HEK293 (cell line): ENCODE measurements at regions not wholly inside any gene's neighbourhood (a gene's known extent, or its start where the extent isn't known, plus 50 kb on each side); places are given as distances from the start of the nearest gene placed in this dataset.

Experiments
- GLIS2 ChIP-seq: fragments of 450-650 bp; formaldehyde crosslinking; IDR thresholded peaks from 2 replicates; pipeline ENCODE4 v1.5.1; 2016; ENCODE audit warnings: missing biosample characterization, missing genetic modification characterization
- KLF9 ChIP-seq: fragments of 450-650 bp; formaldehyde crosslinking; IDR thresholded peaks from 2 replicates; pipeline ENCODE4 v1.5.1; 2016; ENCODE audit warnings: missing biosample characterization, missing genetic modification characterization, low read depth
- YY1 ChIP-seq: fragments of 450-650 bp; formaldehyde crosslinking; IDR thresholded peaks from 2 replicates; pipeline ENCODE4 v1.5.1; 2018; ENCODE audit warnings: missing biosample characterization, missing genetic modification characterization
- ZBTB8A ChIP-seq: fragments of 450-650 bp; formaldehyde crosslinking; IDR thresholded peaks from 2 replicates; pipeline ENCODE4 v1.5.1; 2016; ENCODE audit warnings: missing biosample characterization, missing genetic modification characterization
- ZNF184 ChIP-seq: fragments of 450-650 bp; IDR thresholded peaks from 2 replicates; pipeline ENCODE4 v1.5.1; 2018; ENCODE audit warnings: missing biosample characterization, mild to moderate bottlenecking, missing genetic modification characterization
- ZNF214 ChIP-seq: fragments of 450-650 bp; formaldehyde crosslinking; IDR thresholded peaks from 2 replicates; pipeline ENCODE4 v1.5.1; 2017; ENCODE audit warnings: missing biosample characterization, mild to moderate bottlenecking, missing genetic modification characterization, borderline replicate concordance
- ZNF335 ChIP-seq: fragments of 450-650 bp; formaldehyde crosslinking; conservative IDR thresholded peaks from 2 replicates; pipeline ENCODE4 v1.5.1; 2016; ENCODE audit warnings: missing biosample characterization, missing genetic modification characterization
- ZNF433 ChIP-seq: fragments of 450-650 bp; formaldehyde crosslinking; IDR thresholded peaks from 2 replicates; pipeline ENCODE4 v1.5.1; 2016; ENCODE audit warnings: missing biosample characterization, missing genetic modification characterization, low read depth
- TF ChIP-seq, protein P1 (sequence below): fragments of 450-650 bp; formaldehyde crosslinking; IDR thresholded peaks from 2 replicates; pipeline ENCODE4 v1.5.1; 2016; ENCODE audit warnings: missing biosample characterization, missing genetic modification characterization
- TF ChIP-seq, protein P2 (sequence below): fragments of 450-650 bp; formaldehyde crosslinking; IDR thresholded peaks from 2 replicates; pipeline ENCODE4 v1.5.1; 2016; ENCODE audit warnings: missing biosample characterization, missing genetic modification characterization
- TF ChIP-seq, protein P3 (sequence below): fragments of 450-650 bp; formaldehyde crosslinking; IDR thresholded peaks from 2 replicates; pipeline ENCODE4 v1.5.1; 2016; ENCODE audit warnings: missing biosample characterization, missing genetic modification characterization
- TF ChIP-seq, protein P4 (sequence below): fragments of 450-650 bp; formaldehyde crosslinking; IDR thresholded peaks from 2 replicates; pipeline ENCODE4; 2016; ENCODE audit warnings: missing biosample characterization, missing genetic modification characterization
- TF ChIP-seq, protein P5 (sequence below): fragments of 450-650 bp; formaldehyde crosslinking; IDR thresholded peaks from 2 replicates; pipeline ENCODE4 v1.5.1; 2016; ENCODE audit warnings: missing biosample characterization, missing genetic modification characterization

DNA sequence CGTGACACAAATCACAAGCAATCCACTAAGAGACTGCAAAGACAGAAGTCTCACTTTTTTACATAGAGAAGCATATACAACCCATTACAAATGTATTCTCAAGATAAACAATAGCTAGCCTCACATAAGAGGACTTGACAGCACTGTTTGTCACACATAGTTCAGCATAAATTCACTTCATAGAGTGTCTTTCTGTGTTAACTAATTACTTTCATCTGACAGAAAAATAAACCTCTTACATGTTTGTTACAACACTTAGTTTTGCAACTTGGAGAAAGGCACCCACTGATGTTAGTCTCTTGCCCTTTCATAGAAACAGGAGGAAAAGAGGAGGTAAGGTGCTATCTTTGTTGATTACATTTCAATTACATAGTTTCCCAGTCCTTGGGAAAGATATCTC, 2221.9 kb upstream of the RAG2 start:
- no peak for TF ChIP-seq ZNF433 (tag by site-specific recombination)
- TF ChIP-seq GLIS2 (tag by site-specific recombination): no peak
- TF ChIP-seq ZNF335: no peak
- TF ChIP-seq, protein P1, sequence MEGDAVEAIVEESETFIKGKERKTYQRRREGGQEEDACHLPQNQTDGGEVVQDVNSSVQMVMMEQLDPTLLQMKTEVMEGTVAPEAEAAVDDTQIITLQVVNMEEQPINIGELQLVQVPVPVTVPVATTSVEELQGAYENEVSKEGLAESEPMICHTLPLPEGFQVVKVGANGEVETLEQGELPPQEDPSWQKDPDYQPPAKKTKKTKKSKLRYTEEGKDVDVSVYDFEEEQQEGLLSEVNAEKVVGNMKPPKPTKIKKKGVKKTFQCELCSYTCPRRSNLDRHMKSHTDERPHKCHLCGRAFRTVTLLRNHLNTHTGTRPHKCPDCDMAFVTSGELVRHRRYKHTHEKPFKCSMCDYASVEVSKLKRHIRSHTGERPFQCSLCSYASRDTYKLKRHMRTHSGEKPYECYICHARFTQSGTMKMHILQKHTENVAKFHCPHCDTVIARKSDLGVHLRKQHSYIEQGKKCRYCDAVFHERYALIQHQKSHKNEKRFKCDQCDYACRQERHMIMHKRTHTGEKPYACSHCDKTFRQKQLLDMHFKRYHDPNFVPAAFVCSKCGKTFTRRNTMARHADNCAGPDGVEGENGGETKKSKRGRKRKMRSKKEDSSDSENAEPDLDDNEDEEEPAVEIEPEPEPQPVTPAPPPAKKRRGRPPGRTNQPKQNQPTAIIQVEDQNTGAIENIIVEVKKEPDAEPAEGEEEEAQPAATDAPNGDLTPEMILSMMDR (tag by site-specific recombination): no peak
- TF ChIP-seq ZBTB8A: no peak
- no peak for TF ChIP-seq YY1 (tag by site-specific recombination)
- TF ChIP-seq KLF9 (tag by site-specific recombination): no peak
- TF ChIP-seq, protein P2, sequence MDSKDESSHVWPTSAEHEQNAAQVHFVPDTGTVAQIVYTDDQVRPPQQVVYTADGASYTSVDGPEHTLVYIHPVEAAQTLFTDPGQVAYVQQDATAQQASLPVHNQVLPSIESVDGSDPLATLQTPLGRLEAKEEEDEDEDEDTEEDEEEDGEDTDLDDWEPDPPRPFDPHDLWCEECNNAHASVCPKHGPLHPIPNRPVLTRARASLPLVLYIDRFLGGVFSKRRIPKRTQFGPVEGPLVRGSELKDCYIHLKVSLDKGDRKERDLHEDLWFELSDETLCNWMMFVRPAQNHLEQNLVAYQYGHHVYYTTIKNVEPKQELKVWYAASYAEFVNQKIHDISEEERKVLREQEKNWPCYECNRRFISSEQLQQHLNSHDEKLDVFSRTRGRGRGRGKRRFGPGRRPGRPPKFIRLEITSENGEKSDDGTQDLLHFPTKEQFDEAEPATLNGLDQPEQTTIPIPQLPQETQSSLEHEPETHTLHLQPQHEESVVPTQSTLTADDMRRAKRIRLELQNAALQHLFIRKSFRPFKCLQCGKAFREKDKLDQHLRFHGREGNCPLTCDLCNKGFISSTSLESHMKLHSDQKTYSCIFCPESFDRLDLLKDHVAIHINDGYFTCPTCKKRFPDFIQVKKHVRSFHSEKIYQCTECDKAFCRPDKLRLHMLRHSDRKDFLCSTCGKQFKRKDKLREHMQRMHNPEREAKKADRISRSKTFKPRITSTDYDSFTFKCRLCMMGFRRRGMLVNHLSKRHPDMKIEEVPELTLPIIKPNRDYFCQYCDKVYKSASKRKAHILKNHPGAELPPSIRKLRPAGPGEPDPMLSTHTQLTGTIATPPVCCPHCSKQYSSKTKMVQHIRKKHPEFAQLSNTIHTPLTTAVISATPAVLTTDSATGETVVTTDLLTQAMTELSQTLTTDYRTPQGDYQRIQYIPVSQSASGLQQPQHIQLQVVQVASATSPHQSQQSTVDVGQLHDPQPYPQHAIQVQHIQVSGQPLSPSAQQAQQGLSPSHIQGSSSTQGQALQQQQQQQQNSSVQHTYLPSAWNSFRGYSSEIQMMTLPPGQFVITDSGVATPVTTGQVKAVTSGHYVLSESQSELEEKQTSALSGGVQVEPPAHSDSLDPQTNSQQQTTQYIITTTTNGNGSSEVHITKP (tag by site-specific recombination): no peak
- no peak for TF ChIP-seq ZNF214 (tag by site-specific recombination)
- TF ChIP-seq, protein P3, sequence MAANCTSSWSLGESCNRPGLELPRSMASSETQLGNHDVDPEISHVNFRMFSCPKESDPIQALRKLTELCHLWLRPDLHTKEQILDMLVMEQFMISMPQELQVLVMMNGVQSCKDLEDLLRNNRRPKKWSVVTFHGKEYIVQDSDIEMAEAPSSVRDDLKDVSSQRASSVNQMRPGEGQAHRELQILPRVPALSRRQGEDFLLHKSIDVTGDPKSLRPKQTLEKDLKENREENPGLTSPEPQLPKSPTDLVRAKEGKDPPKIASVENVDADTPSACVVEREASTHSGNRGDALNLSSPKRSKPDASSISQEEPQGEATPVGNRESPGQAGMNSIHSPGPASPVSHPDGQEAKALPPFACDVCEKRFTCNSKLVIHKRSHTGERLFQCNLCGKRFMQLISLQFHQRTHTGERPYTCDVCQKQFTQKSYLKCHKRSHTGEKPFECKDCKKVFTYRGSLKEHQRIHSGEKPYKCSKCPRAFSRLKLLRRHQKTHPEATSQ: no peak
- no peak for TF ChIP-seq ZNF184 (tag by site-specific recombination)
- TF ChIP-seq, protein P4, sequence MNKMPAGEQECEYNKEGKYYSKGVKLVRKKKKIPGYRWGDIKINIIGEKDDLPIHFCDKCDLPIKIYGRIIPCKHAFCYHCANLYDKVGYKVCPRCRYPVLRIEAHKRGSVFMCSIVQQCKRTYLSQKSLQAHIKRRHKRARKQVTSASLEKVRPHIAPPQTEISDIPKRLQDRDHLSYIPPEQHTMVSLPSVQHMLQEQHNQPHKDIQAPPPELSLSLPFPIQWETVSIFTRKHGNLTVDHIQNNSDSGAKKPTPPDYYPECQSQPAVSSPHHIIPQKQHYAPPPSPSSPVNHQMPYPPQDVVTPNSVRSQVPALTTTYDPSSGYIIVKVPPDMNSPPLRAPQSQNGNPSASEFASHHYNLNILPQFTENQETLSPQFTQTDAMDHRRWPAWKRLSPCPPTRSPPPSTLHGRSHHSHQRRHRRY (tag by site-specific recombination): no peak
- TF ChIP-seq, protein P5, sequence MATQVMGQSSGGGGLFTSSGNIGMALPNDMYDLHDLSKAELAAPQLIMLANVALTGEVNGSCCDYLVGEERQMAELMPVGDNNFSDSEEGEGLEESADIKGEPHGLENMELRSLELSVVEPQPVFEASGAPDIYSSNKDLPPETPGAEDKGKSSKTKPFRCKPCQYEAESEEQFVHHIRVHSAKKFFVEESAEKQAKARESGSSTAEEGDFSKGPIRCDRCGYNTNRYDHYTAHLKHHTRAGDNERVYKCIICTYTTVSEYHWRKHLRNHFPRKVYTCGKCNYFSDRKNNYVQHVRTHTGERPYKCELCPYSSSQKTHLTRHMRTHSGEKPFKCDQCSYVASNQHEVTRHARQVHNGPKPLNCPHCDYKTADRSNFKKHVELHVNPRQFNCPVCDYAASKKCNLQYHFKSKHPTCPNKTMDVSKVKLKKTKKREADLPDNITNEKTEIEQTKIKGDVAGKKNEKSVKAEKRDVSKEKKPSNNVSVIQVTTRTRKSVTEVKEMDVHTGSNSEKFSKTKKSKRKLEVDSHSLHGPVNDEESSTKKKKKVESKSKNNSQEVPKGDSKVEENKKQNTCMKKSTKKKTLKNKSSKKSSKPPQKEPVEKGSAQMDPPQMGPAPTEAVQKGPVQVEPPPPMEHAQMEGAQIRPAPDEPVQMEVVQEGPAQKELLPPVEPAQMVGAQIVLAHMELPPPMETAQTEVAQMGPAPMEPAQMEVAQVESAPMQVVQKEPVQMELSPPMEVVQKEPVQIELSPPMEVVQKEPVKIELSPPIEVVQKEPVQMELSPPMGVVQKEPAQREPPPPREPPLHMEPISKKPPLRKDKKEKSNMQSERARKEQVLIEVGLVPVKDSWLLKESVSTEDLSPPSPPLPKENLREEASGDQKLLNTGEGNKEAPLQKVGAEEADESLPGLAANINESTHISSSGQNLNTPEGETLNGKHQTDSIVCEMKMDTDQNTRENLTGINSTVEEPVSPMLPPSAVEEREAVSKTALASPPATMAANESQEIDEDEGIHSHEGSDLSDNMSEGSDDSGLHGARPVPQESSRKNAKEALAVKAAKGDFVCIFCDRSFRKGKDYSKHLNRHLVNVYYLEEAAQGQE (tag by site-specific recombination): no peak
